Stomach (tissue), 4 donors: ENCODE measurements at regions not wholly inside any gene's neighbourhood (a gene's known extent, or its start where the extent isn't known, plus 50 kb on each side); places are given as distances from the start of the nearest gene placed in this dataset.

ENCODE experiments used
- POLR2A ChIP-seq, 4 donors: fragments of 450-650 bp; IDR thresholded peaks; one replicate each; pipeline ENCODE4 v1.6.1; 2016; ENCODE audit warnings: antibody characterized with exemption in 4 of 4, control low read depth in 2 of 4, mild to moderate bottlenecking in 1 of 4, moderate library complexity in 1 of 4
- POLR2AphosphoS5 ChIP-seq, 3 donors: sonication (generic); formaldehyde crosslinking; IDR thresholded peaks; one replicate each; pipeline ENCODE4 v1.6.1; 2016; ENCODE audit warnings: antibody characterized with exemption in 3 of 3
- TF ChIP-seq, protein P1 (sequence below), 7 experiments: fragments of 450-650 bp in 4 of 7; fragments of 200-600 bp in 3 of 7; sonication (generic) in 3 of 7; IDR thresholded peaks; one replicate each; pipeline ENCODE4 v1.5.1; 2016 to 2019; ENCODE audit warnings: antibody characterized with exemption in 7 of 7, control low read depth in 2 of 7, mild to moderate bottlenecking in 1 of 7

- TF ChIP-seq POLR2A (IDR thresholded peaks at IDR 0.05) (no peak), POLR2AphosphoS5 (IDR thresholded peaks at IDR 0.05) (no peak)
- TF ChIP-seq, protein P1, sequence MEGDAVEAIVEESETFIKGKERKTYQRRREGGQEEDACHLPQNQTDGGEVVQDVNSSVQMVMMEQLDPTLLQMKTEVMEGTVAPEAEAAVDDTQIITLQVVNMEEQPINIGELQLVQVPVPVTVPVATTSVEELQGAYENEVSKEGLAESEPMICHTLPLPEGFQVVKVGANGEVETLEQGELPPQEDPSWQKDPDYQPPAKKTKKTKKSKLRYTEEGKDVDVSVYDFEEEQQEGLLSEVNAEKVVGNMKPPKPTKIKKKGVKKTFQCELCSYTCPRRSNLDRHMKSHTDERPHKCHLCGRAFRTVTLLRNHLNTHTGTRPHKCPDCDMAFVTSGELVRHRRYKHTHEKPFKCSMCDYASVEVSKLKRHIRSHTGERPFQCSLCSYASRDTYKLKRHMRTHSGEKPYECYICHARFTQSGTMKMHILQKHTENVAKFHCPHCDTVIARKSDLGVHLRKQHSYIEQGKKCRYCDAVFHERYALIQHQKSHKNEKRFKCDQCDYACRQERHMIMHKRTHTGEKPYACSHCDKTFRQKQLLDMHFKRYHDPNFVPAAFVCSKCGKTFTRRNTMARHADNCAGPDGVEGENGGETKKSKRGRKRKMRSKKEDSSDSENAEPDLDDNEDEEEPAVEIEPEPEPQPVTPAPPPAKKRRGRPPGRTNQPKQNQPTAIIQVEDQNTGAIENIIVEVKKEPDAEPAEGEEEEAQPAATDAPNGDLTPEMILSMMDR (IDR thresholded peaks at IDR 0.05) = no peak
Measured at GRCh38 chr1:105779727-105780126, 1276.7 kb upstream of the PRMT6 start.
